ENCODE measurements at regions not wholly inside any gene's neighbourhood (a gene's known extent, or its start where the extent isn't known, plus 50 kb on each side); places are given as distances from the start of the nearest gene placed in this dataset.

- Histone ChIP-seq H2BK5ac (ENCODE audit: low read depth, low read length) (no peak overlapping the region), H3K27ac (ENCODE audit: low read depth, low read length) (no peak overlapping the region), H3K27me3 (replicated peaks in 1 of 4; ENCODE audit: control insufficient read depth in 3 of 4, extremely low read depth in 1 of 4, insufficient read depth in 3 of 4, low read length in 3 of 4) (no peaks in the 10 kb centered on the region), H2AFZ (ENCODE audit: low read length) (no peak overlapping the region), H2BK20ac (ENCODE audit: low read length) (no peak overlapping the region), H2BK12ac (ENCODE audit: low read depth, low read length) (no peak overlapping the region), H3K36me3 (ENCODE audit: control insufficient read depth in 2 of 4, insufficient read depth in 4 of 4, low read length in 3 of 4) (no peaks in the 10 kb centered on the region), H2BK120ac (replicated peaks; ENCODE audit: low read depth, low read length) (no peak overlapping the region), H4K5ac (ENCODE audit: insufficient read length, low read depth, low read length) (no peak overlapping the region), H3K79me1 (ENCODE audit: low read depth, low read length) (no peaks in the 10 kb centered on the region), H3K4me3 (ENCODE audit: extremely low read depth in 1 of 4, insufficient read depth in 2 of 4, low read depth in 3 of 4, low read length in 4 of 4) (no peak overlapping the region), H3K56ac (replicated peaks; ENCODE audit: insufficient read length, low read depth, low read length) (no peak overlapping the region), H3K23me2 (ENCODE audit: low read depth, low read length) (peaks cover 2% of the 10 kb centered on the region; the same call in 1 of the 2 replicates), H4K20me1 (replicated peaks in 1 of 2; ENCODE audit: control insufficient read depth in 1 of 2, insufficient read depth in 2 of 2, low read length in 2 of 2) (no peaks in the 10 kb centered on the region), H3K79me2 (ENCODE audit: control insufficient read depth in 1 of 2, insufficient read depth in 2 of 2, low read length in 2 of 2) (no peaks in the 10 kb centered on the region), H4K91ac (replicated peaks; ENCODE audit: insufficient read length, low read length) (no peak overlapping the region), H3K14ac (ENCODE audit: insufficient read length) (no peak overlapping the region), H3K18ac (ENCODE audit: extremely low read depth, low read length) (no peak overlapping the region), H3K9ac (replicated peaks in 1 of 4; ENCODE audit: extremely low read depth in 1 of 4, low read depth in 3 of 4, low read length in 3 of 4) (no peak overlapping the region), H3K4ac (replicated peaks; ENCODE audit: insufficient read length, low read depth, low read length) (no peak overlapping the region), H3K4me2 (ENCODE audit: insufficient read depth in 1 of 2, low read depth in 2 of 2, low read length in 2 of 2) (no peak overlapping the region), H3K4me1 (replicated peaks in 1 of 4; ENCODE audit: control insufficient read depth in 3 of 4, insufficient read depth in 4 of 4, low read length in 3 of 4) (no peaks in the 10 kb centered on the region), H2BK15ac (ENCODE audit: low read length) (no peak overlapping the region), H2AK5ac (ENCODE audit: low read depth, low read length) (no peak overlapping the region), H3K9me3 (ENCODE audit: insufficient read depth in 2 of 2, low read depth in 1 of 2, low read length in 1 of 2) (no peaks in the 10 kb centered on the region), H4K8ac (ENCODE audit: extremely low read depth, insufficient read depth, low read length) (no peak overlapping the region), H3K23ac (ENCODE audit: insufficient read length) (no peak overlapping the region)
- 94% methylated on average over 5 of the region's 7 CpGs; no CpG with 5 or more reads in 1 of the 2 experiments for WGBS, 2 experiments (ENCODE audit: extremely low coverage in 1 of 2, insufficient coverage in 1 of 2, insufficient read length in 1 of 2, insufficient replicate concordance in 2 of 2, low coverage in 1 of 2, low lambda C conversion rate in 2 of 2, missing lambda C conversion rate in 1 of 2)
- POLR2A ChIA-PET (ENCODE audit: partially characterized antibody) = no interaction called here
- DNase-seq (ENCODE audit: low read depth in 1 of 2, low spot score in 2 of 2) (no peak), FAIRE-seq (no peak)
- CTCF ChIA-PET (ENCODE audit: partially characterized antibody) = interaction anchor here (0.5 to 2.7 kb wide), 6 partner anchors 10 to 423 kb away, joined by 3 to 12 read pairs (median 4); no protein-coding TSS in a partner anchor
- no peak for TF ChIP-seq MAX (IDR thresholded peaks at IDR 0.05)
- TF ChIP-seq ASH2L (IDR thresholded peaks at IDR 0.05; ENCODE audit: low read length) = no peak
- no peak for TF ChIP-seq SRF (IDR thresholded peaks at IDR 0.05; ENCODE audit: low read depth, low read length)
- no peak for TF ChIP-seq TCF12 (IDR thresholded peaks at IDR 0.05; ENCODE audit: low read depth, low read length)
- no peak for TF ChIP-seq HDAC2 (IDR thresholded peaks at IDR 0.05; ENCODE audit: borderline replicate concordance in 1 of 2, low read depth in 2 of 2, low read length in 2 of 2)
- no peak for TF ChIP-seq TBP (IDR thresholded peaks at IDR 0.05; ENCODE audit: low read depth, low read length)
- TF ChIP-seq TEAD4 (IDR thresholded peaks at IDR 0.05; ENCODE audit: low read depth, low read length) = no peak
- no peak for TF ChIP-seq CBX5 (IDR thresholded peaks at IDR 0.05; ENCODE audit: low read depth, low read length)
These were observed 395.7 kb upstream of the MAP3K7 start for GRCh38 chr6:90982581-90982980.

Data from H1 (cell line).